HG02798 (cell line): ENCODE measurements at regions not wholly inside any gene's neighbourhood (a gene's known extent, or its start where the extent isn't known, plus 50 kb on each side); places are given as distances from the start of the nearest gene placed in this dataset.

ENCODE experiments used
- ATAC-seq: cut with Tn5 transposase; IDR thresholded peaks from one replicate; pipeline ENCODE4 v1.9.1; 2021; ENCODE audit warnings: mild to moderate bottlenecking; ENCODE audit not compliant: unreplicated experiment, poor library complexity

- ATAC-seq, result no peak
These were observed 1051.7 kb downstream of the TTLL7 start for GRCh38 chr1:82947278-82947677.

GRCh38 chr1:82946096-82946605 lies 1052.8 kb downstream of the TTLL7 start:
- ATAC-seq, result no peak

DNA sequence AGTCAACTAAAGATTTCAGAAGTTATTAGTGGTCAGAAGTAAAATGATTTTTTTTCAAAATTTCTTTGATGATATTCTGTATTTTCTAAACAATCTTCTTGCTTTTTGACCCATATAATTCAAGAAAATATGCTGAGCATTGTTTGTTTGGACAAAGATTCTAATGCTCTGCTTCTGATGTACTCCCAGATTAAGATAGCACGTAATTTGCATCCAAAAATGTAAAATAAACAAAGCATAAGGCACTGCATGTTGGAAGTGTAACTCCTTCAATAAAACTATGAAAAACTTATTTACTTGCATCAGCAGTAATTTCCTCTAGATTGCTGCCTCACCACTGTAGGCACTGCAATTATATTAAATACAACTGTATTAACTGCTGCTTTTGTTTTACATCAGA lies 1054.1 kb downstream of the TTLL7 start:
- no peak for ATAC-seq

GRCh38 chr1:82934074-82934473 lies 1064.9 kb downstream of the TTLL7 start:
- no peak for ATAC-seq

- no peak for ATAC-seq
These were observed 1066.2 kb downstream of the TTLL7 start for GRCh38 chr1:82932727-82933126.

DNA sequence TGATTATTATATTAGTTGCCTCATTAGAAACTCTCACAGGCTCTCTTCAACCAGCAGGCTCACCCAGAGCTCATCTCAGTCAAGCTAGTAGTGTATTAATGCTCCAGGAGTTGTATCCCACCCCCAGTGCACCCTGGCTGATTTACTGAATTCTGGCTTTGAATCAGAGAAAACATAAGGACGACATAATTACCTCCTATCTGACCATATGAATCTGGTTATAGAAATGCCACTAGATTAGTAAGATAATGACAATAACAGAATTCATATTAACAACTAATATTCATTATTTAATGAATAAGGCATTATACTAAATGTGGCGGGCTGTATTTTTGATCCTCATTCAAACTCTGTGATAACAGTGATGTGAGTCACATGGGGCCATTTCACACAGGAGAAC lies 1066.7 kb downstream of the TTLL7 start:
- ATAC-seq, result no peak

- no peak for ATAC-seq
These were observed 1067.9 kb downstream of the TTLL7 start for GRCh38 chr1:82931006-82931405.

GRCh38 chr1:82927753-82928152 lies 1071.2 kb downstream of the TTLL7 start:
- ATAC-seq, result no peak

GRCh38 chr1:82924666-82925065 lies 1074.3 kb downstream of the TTLL7 start:
- ATAC-seq, result no peak

- no peak for ATAC-seq
These were observed 1075.0 kb downstream of the TTLL7 start for GRCh38 chr1:82923931-82924330.

DNA sequence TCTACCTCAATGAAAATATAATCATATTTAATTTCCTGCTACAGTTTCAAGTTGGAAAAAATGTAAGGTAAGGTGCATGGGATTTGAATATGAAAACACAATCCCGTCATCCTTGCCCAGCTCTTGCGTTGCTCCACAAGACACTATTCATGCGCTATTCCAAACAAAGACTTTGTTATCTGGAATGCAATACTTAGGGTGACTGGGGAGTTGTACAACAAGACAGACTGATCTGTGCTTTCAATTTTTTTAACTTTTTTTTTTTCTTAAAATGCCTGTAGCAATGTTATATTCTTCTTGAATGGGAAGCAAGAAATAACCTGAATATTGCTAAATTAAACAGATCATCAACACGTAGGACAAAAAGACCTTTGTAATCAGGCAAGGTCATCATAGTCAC lies 1077.2 kb downstream of the TTLL7 start:
- no peak for ATAC-seq

GRCh38 chr1:82920418-82921248 lies 1078.3 kb downstream of the TTLL7 start:
- no peak for ATAC-seq

DNA sequence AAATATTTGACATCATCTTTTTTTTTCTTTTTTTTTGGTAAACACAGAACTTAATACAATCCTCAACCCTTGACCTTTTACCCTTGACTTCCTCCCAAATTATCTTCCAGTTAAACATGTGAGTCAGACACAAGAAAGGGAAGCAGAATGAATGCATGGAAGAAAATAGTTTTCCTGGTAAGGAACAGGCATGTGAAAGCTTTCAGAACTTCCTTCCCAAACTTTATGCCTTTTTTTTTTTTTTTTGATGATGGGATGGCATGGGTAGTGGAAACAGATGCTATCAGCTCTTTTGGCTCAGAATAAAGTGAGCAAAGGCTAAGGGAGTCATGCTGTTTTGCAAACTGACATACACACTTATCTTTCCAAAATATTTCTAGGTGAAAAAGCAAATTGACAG lies 1079.1 kb downstream of the TTLL7 start:
- ATAC-seq, result no peak

DNA sequence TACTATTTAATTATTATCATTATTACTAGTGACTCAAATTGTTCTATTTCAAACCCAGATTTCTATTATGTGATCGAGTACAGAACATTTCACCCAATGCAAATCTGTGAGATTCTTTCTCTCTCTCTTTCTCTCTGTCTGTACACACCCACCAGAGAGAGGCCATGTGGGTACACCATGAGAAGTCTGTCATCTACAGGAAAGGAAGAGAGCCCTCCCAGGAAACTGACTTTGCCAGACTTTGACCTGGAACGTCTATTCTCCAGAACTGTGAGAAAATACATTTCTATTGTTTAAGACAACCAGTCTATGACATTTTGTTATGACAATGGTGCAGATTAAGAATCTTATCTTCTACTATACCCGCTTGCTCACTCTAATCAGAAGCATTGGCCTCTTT lies 1091.6 kb downstream of the TTLL7 start:
- no peak for ATAC-seq

GRCh38 chr1:82903626-82904025 lies 1095.3 kb downstream of the TTLL7 start:
- no peak for ATAC-seq

- no peak for ATAC-seq
These were observed 1097.4 kb downstream of the TTLL7 start for GRCh38 chr1:82901561-82901960.

DNA sequence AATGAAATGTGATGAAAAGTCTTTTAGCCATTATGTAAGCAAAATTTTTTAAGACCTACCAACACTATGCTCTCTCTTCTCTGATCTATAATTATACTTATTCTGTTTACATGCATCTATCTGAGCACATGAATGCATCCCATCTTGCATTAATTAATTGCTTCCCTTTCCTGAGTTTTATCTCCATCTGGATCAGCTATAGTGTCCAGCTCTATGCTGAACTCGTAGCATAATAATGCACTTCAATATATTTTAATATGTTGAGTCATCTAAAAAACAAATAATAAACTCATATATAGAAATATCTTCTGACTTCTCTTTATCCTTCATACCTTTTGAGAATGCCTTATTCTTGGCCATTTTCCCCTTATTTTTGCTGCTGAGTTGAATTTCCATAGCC lies 1097.8 kb downstream of the TTLL7 start:
- ATAC-seq, result no peak

- ATAC-seq, result no peak
These were observed 1098.3 kb downstream of the ADGRL2 start for GRCh38 chr1:82899017-82899416.

DNA sequence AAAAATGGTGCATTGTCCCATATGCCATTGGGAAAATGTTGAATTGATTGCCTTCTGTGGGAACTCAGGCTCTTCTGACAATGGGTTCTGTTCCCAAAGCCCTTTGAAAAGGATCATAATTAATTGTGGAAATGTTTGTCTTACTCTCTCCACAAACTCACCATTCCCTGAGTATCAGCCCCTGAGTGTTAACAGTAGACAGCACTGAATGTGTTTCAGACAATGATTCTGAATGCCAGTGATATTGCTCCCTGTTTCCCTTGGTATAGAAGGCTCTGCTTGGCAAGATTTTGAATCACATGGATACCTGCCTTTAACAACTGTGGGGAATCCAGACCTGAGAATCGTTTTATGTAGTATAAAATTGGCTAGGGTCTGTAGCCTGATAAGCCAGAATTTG lies 1096.8 kb downstream of the ADGRL2 start:
- no peak for ATAC-seq

DNA sequence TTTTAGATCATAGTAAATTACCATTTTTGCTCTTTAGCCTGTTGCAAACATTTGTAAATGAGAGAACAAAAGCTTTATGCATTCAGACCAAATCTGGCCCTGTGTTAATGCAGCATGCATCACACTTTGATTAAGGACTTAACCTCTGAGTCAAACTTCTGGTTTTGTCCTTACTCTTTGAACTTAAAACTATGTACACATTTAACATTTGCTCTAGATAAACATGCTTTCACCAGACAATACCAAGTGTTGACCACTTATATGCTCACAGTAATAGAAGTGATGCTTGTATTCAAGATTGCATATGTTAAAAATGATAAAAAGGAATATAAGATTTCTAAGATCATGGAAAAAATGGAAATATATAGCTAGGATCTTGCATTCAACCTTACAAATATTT lies 1095.3 kb downstream of the ADGRL2 start:
- no peak for ATAC-seq

DNA sequence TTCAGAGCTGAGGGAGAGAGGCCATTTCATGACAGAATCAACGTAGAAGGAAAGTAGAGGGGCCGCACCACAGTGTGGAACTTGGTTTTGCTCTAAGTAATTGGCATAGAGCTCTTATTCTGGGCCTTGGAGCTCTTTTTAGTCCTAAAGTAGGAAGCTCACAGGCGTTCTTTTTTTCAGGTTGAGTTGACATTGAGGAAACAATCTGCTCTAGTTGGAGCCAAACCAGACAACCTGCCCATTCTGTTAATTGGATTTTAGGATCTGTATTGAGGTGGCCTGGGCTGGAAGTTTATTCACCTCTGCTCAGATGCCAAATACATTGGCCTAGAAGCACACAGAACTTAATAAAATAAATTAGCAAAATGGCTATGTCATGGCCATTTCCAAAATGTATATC lies 1093.9 kb downstream of the ADGRL2 start:
- ATAC-seq, result no peak
